Thyroid gland (tissue), 4 donors: ENCODE measurements at regions not wholly inside any gene's neighbourhood (a gene's known extent, or its start where the extent isn't known, plus 50 kb on each side); places are given as distances from the start of the nearest gene placed in this dataset.
"Not testable (repeated sequence)": the region's sequence is repeated elsewhere in the genome, so short reads cannot be mapped to it uniquely, and the experiment has no call there.

ENCODE experiments used
- POLR2A ChIP-seq, 2 donors: fragments of 450-650 bp; IDR thresholded peaks; one replicate each; pipeline ENCODE4 v1.6.1; 2017; ENCODE audit warnings: antibody characterized with exemption in 2 of 2, mild to moderate bottlenecking in 2 of 2, moderate library complexity in 1 of 2
- TF ChIP-seq, protein P1 (sequence below), 6 experiments: fragments of 200-600 bp in 3 of 6; fragments of 450-650 bp in 3 of 6; sonication (generic) in 3 of 6; IDR thresholded peaks; one replicate each; pipeline ENCODE4 v1.5.1; 2016 to 2019; ENCODE audit warnings: antibody characterized with exemption in 6 of 6, mild to moderate bottlenecking in 2 of 6, inconsistent platforms in 1 of 6, moderate library complexity in 1 of 6

DNA sequence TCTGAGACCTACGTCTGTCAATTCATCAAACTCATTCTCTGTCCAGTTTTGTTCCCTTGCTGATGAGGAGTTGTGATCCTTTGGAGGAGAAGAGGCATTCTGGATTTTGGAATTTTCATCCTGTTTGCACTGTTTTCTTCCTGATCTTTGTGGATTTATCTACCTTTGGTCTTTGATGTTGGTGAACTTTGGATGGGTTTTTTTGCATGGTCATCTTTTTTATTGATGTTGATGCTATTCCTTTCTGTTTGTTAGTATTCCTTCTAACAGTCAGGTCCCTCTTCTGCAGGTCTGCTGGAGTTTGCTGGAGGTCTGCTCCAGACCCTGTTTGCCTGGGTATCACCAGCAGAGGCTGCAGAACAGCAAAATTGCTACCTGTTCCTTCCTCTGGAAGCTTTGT is 322.2 kb downstream of the CCSER2 start:
- TF ChIP-seq, protein P1, sequence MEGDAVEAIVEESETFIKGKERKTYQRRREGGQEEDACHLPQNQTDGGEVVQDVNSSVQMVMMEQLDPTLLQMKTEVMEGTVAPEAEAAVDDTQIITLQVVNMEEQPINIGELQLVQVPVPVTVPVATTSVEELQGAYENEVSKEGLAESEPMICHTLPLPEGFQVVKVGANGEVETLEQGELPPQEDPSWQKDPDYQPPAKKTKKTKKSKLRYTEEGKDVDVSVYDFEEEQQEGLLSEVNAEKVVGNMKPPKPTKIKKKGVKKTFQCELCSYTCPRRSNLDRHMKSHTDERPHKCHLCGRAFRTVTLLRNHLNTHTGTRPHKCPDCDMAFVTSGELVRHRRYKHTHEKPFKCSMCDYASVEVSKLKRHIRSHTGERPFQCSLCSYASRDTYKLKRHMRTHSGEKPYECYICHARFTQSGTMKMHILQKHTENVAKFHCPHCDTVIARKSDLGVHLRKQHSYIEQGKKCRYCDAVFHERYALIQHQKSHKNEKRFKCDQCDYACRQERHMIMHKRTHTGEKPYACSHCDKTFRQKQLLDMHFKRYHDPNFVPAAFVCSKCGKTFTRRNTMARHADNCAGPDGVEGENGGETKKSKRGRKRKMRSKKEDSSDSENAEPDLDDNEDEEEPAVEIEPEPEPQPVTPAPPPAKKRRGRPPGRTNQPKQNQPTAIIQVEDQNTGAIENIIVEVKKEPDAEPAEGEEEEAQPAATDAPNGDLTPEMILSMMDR (IDR thresholded peaks at IDR 0.05) = not testable (repeated sequence)
- TF ChIP-seq POLR2A (IDR thresholded peaks at IDR 0.05) = not testable (repeated sequence)
